Astrocyte (in vitro differentiated cells and primary cell): ENCODE measurements at regions not wholly inside any gene's neighbourhood (a gene's known extent, or its start where the extent isn't known, plus 50 kb on each side); places are given as distances from the start of the nearest gene placed in this dataset.

Experiments used
- CTCF ChIP-seq: IDR thresholded peaks from 2 replicates; pipeline ENCODE4 v1.5.1; 2011; ENCODE audit warnings: low read depth, mild to moderate bottlenecking, inconsistent platforms, low read length, moderate library complexity; ENCODE audit not compliant: insufficient read depth
- EZH2 ChIP-seq: IDR thresholded peaks from 2 replicates; pipeline ENCODE4 v1.6.1; 2012; ENCODE audit warnings: mild to moderate bottlenecking, low read length, inconsistent platforms; ENCODE audit not compliant: insufficient read depth

DNA sequence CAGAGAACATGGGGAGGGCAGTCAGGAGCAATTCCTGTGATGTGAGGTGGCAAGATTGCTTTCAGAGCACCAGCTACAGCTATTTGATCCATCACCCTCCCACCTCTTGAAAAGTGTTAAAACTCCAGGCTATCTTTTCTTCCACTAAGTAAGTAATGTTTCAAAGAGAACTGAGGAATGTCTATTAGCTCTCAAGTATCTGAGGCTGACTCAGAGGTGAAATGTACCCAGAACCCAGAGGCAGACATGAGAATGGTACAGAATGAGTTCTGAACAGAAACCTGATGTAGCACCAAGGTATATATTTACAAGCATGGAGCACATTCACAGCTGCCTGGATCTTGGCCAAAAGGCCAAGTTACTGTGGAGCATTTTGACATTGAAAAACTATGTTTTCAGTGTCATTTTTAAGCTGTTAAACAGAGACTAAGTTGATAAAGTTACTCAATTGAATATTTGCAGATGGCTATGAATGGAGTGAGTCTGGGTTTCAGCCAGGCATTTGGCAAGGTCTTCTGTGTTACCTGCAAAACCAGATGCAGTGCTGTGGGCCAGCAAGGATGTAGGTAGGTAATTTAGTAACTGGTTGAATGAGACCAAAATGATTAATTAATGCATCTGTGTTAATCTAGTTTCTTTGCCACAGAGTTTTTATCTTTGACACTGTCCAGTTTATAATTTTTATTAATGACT, 227.7 kb upstream of the CD96 start:
- TF ChIP-seq CTCF (no peak), EZH2 (no peak)
